ENCODE measurements at regions not wholly inside any gene's neighbourhood (a gene's known extent, or its start where the extent isn't known, plus 50 kb on each side); places are given as distances from the start of the nearest gene placed in this dataset.

- H3K36me3 ChIP-seq (ENCODE audit: insufficient read depth, low read length), result no peaks in the 10 kb centered on the region
- TF ChIP-seq POLR2AphosphoS5 (IDR thresholded peaks at IDR 0.05), result no peak
- TF ChIP-seq EP300 (conservative IDR thresholded peaks at IDR 0.05; ENCODE audit: poor library complexity, severe bottlenecking), result no peak
- TF ChIP-seq, protein P1, sequence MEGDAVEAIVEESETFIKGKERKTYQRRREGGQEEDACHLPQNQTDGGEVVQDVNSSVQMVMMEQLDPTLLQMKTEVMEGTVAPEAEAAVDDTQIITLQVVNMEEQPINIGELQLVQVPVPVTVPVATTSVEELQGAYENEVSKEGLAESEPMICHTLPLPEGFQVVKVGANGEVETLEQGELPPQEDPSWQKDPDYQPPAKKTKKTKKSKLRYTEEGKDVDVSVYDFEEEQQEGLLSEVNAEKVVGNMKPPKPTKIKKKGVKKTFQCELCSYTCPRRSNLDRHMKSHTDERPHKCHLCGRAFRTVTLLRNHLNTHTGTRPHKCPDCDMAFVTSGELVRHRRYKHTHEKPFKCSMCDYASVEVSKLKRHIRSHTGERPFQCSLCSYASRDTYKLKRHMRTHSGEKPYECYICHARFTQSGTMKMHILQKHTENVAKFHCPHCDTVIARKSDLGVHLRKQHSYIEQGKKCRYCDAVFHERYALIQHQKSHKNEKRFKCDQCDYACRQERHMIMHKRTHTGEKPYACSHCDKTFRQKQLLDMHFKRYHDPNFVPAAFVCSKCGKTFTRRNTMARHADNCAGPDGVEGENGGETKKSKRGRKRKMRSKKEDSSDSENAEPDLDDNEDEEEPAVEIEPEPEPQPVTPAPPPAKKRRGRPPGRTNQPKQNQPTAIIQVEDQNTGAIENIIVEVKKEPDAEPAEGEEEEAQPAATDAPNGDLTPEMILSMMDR (IDR thresholded peaks at IDR 0.05; ENCODE audit: poor library complexity, severe bottlenecking), result no peak
- TF ChIP-seq MXI1 (conservative IDR thresholded peaks at IDR 0.05; ENCODE audit: poor library complexity, severe bottlenecking), result no peak
- no peak for TF ChIP-seq REST (IDR thresholded peaks at IDR 0.05; ENCODE audit: borderline replicate concordance)
- TF ChIP-seq RAD21 (conservative IDR thresholded peaks at IDR 0.05), result no peak
- no peak for TF ChIP-seq EZH2 (IDR thresholded peaks at IDR 0.05; ENCODE audit: borderline replicate concordance, insufficient read depth, low read length, poor library complexity, severe bottlenecking)
- no peak for TF ChIP-seq SMC3 (conservative IDR thresholded peaks at IDR 0.05; ENCODE audit: poor library complexity)
- TF ChIP-seq TAF1 (IDR thresholded peaks at IDR 0.05; ENCODE audit: low read depth), result no peak
- no peaks in the 10 kb centered on the region for H3K9me3 ChIP-seq (ENCODE audit: low read length)
- H3K9me2 ChIP-seq (ENCODE audit: insufficient read depth, low read length), result no peaks in the 10 kb centered on the region
- H3K79me2 ChIP-seq (replicated peaks; ENCODE audit: insufficient read depth, low read length), result no peaks in the 10 kb centered on the region
- no peaks in the 10 kb centered on the region for H4K20me1 ChIP-seq (ENCODE audit: insufficient read depth)
- no peaks in the 10 kb centered on the region for H3K27me3 ChIP-seq (ENCODE audit: insufficient read depth, low read depth, low read length)
- H3F3A ChIP-seq (ENCODE audit: insufficient read depth, low read length, poor library complexity, severe bottlenecking), result no peaks in the 10 kb centered on the region
- H3K4me2 ChIP-seq (ENCODE audit: low read length), result no peak overlapping the region
- no peak overlapping the region for H3K9ac ChIP-seq (ENCODE audit: low read length)
- H2AFZ ChIP-seq (ENCODE audit: low read depth, low read length), result no peak overlapping the region
- no peak overlapping the region for H3K27ac ChIP-seq (ENCODE audit: low read length)
- no peak overlapping the region for H3K4me3 ChIP-seq (ENCODE audit: low read length)
These were observed 207.0 kb upstream of the PDE5A start for GRCh38 chr4:119835613-119835910.

DNA sequence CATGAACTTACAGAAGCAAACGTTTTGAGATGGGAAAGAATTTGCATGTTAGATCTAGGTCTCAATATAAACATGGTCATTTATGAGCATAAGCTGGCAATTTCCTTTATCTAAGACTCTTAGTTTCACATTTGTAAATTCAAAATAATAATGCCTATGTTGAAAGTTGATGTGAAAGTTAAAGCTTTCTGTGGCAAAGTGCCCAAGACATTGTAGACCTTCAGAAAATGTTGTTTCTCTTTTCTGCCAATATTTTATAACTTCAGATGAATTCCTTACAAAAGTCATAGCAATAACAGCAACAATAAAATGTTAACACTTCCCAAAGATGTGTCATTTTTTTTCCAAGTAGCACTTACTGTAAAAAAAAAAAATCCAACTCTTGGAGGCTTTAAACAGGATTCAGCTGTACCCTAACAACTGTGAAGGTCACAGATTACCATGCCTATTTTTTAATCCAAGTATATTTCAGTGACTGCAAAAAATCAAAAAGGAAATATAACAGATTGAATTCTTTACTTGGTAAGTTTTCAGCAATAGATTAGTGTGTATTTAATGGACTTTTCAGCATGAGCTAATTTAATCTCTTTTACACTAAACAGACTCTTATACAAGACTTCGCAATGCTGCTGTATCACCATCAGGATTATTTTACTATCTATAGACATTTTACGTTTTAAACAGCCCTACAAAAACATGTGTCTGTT is 206.5 kb upstream of the PDE5A start:
- no peaks in the 10 kb centered on the region for H3K27me3 ChIP-seq (ENCODE audit: insufficient read depth, low read depth, low read length)
- no peaks in the 10 kb centered on the region for H3K36me3 ChIP-seq (ENCODE audit: insufficient read depth, low read length)
- H3K9me3 ChIP-seq (ENCODE audit: low read length), result no peaks in the 10 kb centered on the region
- TF ChIP-seq, protein P1 (IDR thresholded peaks at IDR 0.05; ENCODE audit: poor library complexity, severe bottlenecking), result no peak
- TF ChIP-seq RAD21 (conservative IDR thresholded peaks at IDR 0.05) (no peak), SMC3 (conservative IDR thresholded peaks at IDR 0.05; ENCODE audit: poor library complexity) (no peak), EP300 (conservative IDR thresholded peaks at IDR 0.05; ENCODE audit: poor library complexity, severe bottlenecking) (no peak), TAF1 (IDR thresholded peaks at IDR 0.05; ENCODE audit: low read depth) (no peak), EZH2 (IDR thresholded peaks at IDR 0.05; ENCODE audit: borderline replicate concordance, insufficient read depth, low read length, poor library complexity, severe bottlenecking) (no peak), POLR2AphosphoS5 (IDR thresholded peaks at IDR 0.05) (no peak), REST (IDR thresholded peaks at IDR 0.05; ENCODE audit: borderline replicate concordance) (no peak), MXI1 (conservative IDR thresholded peaks at IDR 0.05; ENCODE audit: poor library complexity, severe bottlenecking) (no peak)
- no peaks in the 10 kb centered on the region for H3K79me2 ChIP-seq (replicated peaks; ENCODE audit: insufficient read depth, low read length)
- no peaks in the 10 kb centered on the region for H3K9me2 ChIP-seq (ENCODE audit: insufficient read depth, low read length)
- H4K20me1 ChIP-seq (ENCODE audit: insufficient read depth), result no peaks in the 10 kb centered on the region
- no peaks in the 10 kb centered on the region for H3F3A ChIP-seq (ENCODE audit: insufficient read depth, low read length, poor library complexity, severe bottlenecking)
- no peak overlapping the region for H3K4me3 ChIP-seq (ENCODE audit: low read length)
- H3K9ac ChIP-seq (ENCODE audit: low read length), result no peak overlapping the region
- H2AFZ ChIP-seq (ENCODE audit: low read depth, low read length), result no peak overlapping the region
- H3K27ac ChIP-seq (ENCODE audit: low read length), result no peak overlapping the region
- no peak overlapping the region for H3K4me2 ChIP-seq (ENCODE audit: low read length)

All from neural cell (in vitro differentiated cells).